WTC11 (cell line): ENCODE measurements at regions not wholly inside any gene's neighbourhood (a gene's known extent, or its start where the extent isn't known, plus 50 kb on each side); places are given as distances from the start of the nearest gene placed in this dataset.

Source experiments
- ATAC-seq: fragments of 200-7000 bp; cut with Tn5 transposase; 2 replicates; pipeline ENCODE4 v1.10.0; 2021; ENCODE audit warnings: mild to moderate bottlenecking, moderate library complexity
- CTCF ChIA-PET: fragments of 300-600 bp; sonication (Branson Sonifier 250); formaldehyde crosslinking; loops from one replicate; lab custom pipeline; 2021; ENCODE audit warnings: antibody characterized with exemption; lab: Charles Lee
- POLR2A ChIA-PET: fragments of 350-600 bp; sonication (Branson Sonifier 250); formaldehyde crosslinking; loops from one replicate; lab custom pipeline; 2021; ENCODE audit warnings: antibody characterized with exemption; lab: Charles Lee
- DNase-seq: peaks from one replicate; pipeline ENCODE4 v3.0.0; 2021; ENCODE audit warnings: low spot score
- H3K27ac Mint-ChIP-seq: 2 replicates; pipeline ENCODE4 v1.8.0; 2021; ENCODE audit warnings: mixed read lengths
- H3K27me3 Mint-ChIP-seq: 2 replicates; pipeline ENCODE4 v1.8.0; 2021; ENCODE audit warnings: low read depth, mild to moderate bottlenecking, moderate library complexity, mixed read lengths
- H3K36me3 Mint-ChIP-seq: 2 replicates; pipeline ENCODE4 v1.8.0; 2021; ENCODE audit warnings: mixed read lengths
- H3K4me1 Mint-ChIP-seq: 2 replicates; pipeline ENCODE4 v1.8.0; 2022; ENCODE audit warnings: mixed read lengths
- H3K4me3 Mint-ChIP-seq: 2 replicates; pipeline ENCODE4 v1.8.0; 2021; ENCODE audit warnings: mild to moderate bottlenecking, moderate library complexity, mixed read lengths
- H3K9me3 Mint-ChIP-seq: 2 replicates; pipeline ENCODE4 v1.8.0; 2021; ENCODE audit warnings: mixed read lengths
- CREB1 ChIP-seq: sonication (generic); formaldehyde crosslinking; IDR thresholded peaks from 2 replicates; pipeline ENCODE4 v1.8.0; 2023; ENCODE audit warnings: mild to moderate bottlenecking, missing genetic modification reagents
- FOXP1 ChIP-seq: sonication (generic); formaldehyde crosslinking; IDR thresholded peaks from 2 replicates; pipeline ENCODE4 v1.8.0; 2022; ENCODE audit warnings: missing genetic modification reagents, mild to moderate bottlenecking, moderate library complexity, borderline replicate concordance
- GABPB1 ChIP-seq: sonication (generic); formaldehyde crosslinking; IDR thresholded peaks from 2 replicates; pipeline ENCODE4 v1.8.1; 2023; ENCODE audit warnings: mild to moderate bottlenecking, missing genetic modification reagents
- GTF2I ChIP-seq: fragments of 250-450 bp; sonication (Bioruptor Pico); conservative IDR thresholded peaks from 2 replicates; pipeline ENCODE4 v1.4.0; 2021; ENCODE audit warnings: mild to moderate bottlenecking
- MYBL2 ChIP-seq: sonication (generic); formaldehyde crosslinking; IDR thresholded peaks from 2 replicates; pipeline ENCODE4 v1.8.1; 2023; ENCODE audit warnings: mild to moderate bottlenecking, moderate library complexity, missing genetic modification reagents
- NR1H2 ChIP-seq: sonication (generic); formaldehyde crosslinking; IDR thresholded peaks from 2 replicates; pipeline ENCODE4 v1.9.0; 2021; ENCODE audit warnings: mild to moderate bottlenecking, moderate library complexity, missing genetic modification reagents
- NR2C2 ChIP-seq: sonication (generic); formaldehyde crosslinking; IDR thresholded peaks from 2 replicates; pipeline ENCODE4 v1.8.0; 2022; ENCODE audit warnings: mild to moderate bottlenecking, missing genetic modification reagents
- PRRX2 ChIP-seq: fragments of 250-450 bp; sonication (Bioruptor Pico); IDR thresholded peaks from 2 replicates; pipeline ENCODE4 v1.8.0; 2021; ENCODE audit warnings: mild to moderate bottlenecking
- SOX15 ChIP-seq: fragments of 250-450 bp; sonication (Bioruptor Pico); IDR thresholded peaks from 2 replicates; pipeline ENCODE4 v1.9.0; 2021; ENCODE audit warnings: mild to moderate bottlenecking
- TCF7 ChIP-seq: sonication (generic); formaldehyde crosslinking; IDR thresholded peaks from 2 replicates; pipeline ENCODE4 v1.8.0; 2022; ENCODE audit warnings: mild to moderate bottlenecking, low read depth, missing genetic modification reagents, moderate library complexity
- ZBTB21 ChIP-seq: sonication (generic); formaldehyde crosslinking; IDR thresholded peaks from 2 replicates; pipeline ENCODE4 v1.8.1; 2023; ENCODE audit warnings: mild to moderate bottlenecking, missing genetic modification reagents, borderline replicate concordance
- TF ChIP-seq, protein P1 (sequence below): sonication (generic); formaldehyde crosslinking; IDR thresholded peaks from 2 replicates; pipeline ENCODE4 v1.8.0; 2023; ENCODE audit warnings: missing genetic modification reagents, mild to moderate bottlenecking, borderline replicate concordance
- TF ChIP-seq, protein P2 (sequence below): sonication (generic); formaldehyde crosslinking; IDR thresholded peaks from 2 replicates; pipeline ENCODE4 v1.8.1; 2022; ENCODE audit warnings: low read depth, mild to moderate bottlenecking, moderate library complexity, missing genetic modification reagents, borderline replicate concordance
- TF ChIP-seq, protein P3 (sequence below): sonication (generic); formaldehyde crosslinking; conservative IDR thresholded peaks from 2 replicates; pipeline ENCODE4 v1.8.1; 2023; ENCODE audit warnings: mild to moderate bottlenecking, low read depth, missing genetic modification reagents, moderate library complexity
- TF ChIP-seq, protein P4 (sequence below): sonication (generic); formaldehyde crosslinking; IDR thresholded peaks from 2 replicates; pipeline ENCODE4 v1.8.0; 2022; ENCODE audit warnings: mild to moderate bottlenecking, missing genetic modification reagents
- TF ChIP-seq, protein P5 (sequence below): fragments of 250-450 bp; sonication (Bioruptor Pico); IDR thresholded peaks from 2 replicates; pipeline ENCODE4 v2.1.2; 2022; ENCODE audit warnings: mild to moderate bottlenecking, moderate library complexity
- TF ChIP-seq, protein P6 (sequence below): sonication (generic); formaldehyde crosslinking; IDR thresholded peaks from 2 replicates; pipeline ENCODE4 v1.8.0; 2023; ENCODE audit warnings: missing genetic modification reagents
- TF ChIP-seq, protein P7 (sequence below): sonication (generic); formaldehyde crosslinking; IDR thresholded peaks from 2 replicates; pipeline ENCODE4 v1.8.0; 2022; ENCODE audit warnings: mild to moderate bottlenecking, missing genetic modification reagents
- TF ChIP-seq, protein P8 (sequence below): fragments of 200-600 bp; IDR thresholded peaks from 2 replicates; pipeline ENCODE4 v1.8.0; 2022; ENCODE audit warnings: antibody characterized with exemption
- TF ChIP-seq, protein P9 (sequence below): fragments of 250-450 bp; sonication (Bioruptor Pico); IDR thresholded peaks from 2 replicates; pipeline ENCODE4 v1.9.0; 2021; ENCODE audit warnings: mild to moderate bottlenecking, borderline replicate concordance

DNA sequence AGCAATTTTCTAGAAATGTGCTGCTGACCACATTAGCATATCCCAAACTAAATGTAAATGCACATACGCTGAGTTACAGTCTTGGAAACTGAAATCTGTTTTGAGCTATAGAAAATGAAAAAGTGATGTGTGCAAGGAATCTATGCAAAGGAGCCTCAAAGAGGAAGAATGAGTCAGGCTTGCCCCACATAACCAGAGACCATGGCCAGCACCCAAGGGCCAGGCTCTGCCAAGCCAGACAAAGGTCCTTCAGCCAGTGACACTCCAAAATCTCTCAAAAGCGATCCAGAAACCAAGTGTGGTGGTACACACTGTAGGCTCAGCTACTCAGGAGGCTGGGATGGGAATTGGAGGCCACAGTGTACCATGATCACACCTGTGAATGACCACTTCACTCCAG, 195.2 kb downstream of the TOMM20 start:
- Mint-ChIP-seq H3K9me3 (no peaks in the 10 kb centered on the region), H3K27me3 (no peaks in the 10 kb centered on the region), H3K4me1 (peaks cover 17% of the 10 kb centered on the region), H3K27ac (no peak overlapping the region), H3K36me3 (no peaks in the 10 kb centered on the region), H3K4me3 (no peak overlapping the region)
- ATAC-seq: no peak
- ChIA-PET CTCF (no interaction called here), POLR2A (no interaction called here)
- DNase-seq: no peak
- TF ChIP-seq NR1H2 (CRISPR knock-in tag) (no peak), GTF2I (CRISPR knock-in tag) (no peak), CREB1 (CRISPR knock-in tag) (no peak), ZBTB21 (CRISPR knock-in tag) (no peak), PRRX2 (CRISPR knock-in tag) (no peak), GABPB1 (CRISPR knock-in tag) (no peak), TCF7 (CRISPR knock-in tag) (no peak), SOX15 (CRISPR knock-in tag) (no peak), NR2C2 (CRISPR knock-in tag) (no peak), MYBL2 (no peak), FOXP1 (CRISPR knock-in tag) (no peak)
- TF ChIP-seq, protein P1, sequence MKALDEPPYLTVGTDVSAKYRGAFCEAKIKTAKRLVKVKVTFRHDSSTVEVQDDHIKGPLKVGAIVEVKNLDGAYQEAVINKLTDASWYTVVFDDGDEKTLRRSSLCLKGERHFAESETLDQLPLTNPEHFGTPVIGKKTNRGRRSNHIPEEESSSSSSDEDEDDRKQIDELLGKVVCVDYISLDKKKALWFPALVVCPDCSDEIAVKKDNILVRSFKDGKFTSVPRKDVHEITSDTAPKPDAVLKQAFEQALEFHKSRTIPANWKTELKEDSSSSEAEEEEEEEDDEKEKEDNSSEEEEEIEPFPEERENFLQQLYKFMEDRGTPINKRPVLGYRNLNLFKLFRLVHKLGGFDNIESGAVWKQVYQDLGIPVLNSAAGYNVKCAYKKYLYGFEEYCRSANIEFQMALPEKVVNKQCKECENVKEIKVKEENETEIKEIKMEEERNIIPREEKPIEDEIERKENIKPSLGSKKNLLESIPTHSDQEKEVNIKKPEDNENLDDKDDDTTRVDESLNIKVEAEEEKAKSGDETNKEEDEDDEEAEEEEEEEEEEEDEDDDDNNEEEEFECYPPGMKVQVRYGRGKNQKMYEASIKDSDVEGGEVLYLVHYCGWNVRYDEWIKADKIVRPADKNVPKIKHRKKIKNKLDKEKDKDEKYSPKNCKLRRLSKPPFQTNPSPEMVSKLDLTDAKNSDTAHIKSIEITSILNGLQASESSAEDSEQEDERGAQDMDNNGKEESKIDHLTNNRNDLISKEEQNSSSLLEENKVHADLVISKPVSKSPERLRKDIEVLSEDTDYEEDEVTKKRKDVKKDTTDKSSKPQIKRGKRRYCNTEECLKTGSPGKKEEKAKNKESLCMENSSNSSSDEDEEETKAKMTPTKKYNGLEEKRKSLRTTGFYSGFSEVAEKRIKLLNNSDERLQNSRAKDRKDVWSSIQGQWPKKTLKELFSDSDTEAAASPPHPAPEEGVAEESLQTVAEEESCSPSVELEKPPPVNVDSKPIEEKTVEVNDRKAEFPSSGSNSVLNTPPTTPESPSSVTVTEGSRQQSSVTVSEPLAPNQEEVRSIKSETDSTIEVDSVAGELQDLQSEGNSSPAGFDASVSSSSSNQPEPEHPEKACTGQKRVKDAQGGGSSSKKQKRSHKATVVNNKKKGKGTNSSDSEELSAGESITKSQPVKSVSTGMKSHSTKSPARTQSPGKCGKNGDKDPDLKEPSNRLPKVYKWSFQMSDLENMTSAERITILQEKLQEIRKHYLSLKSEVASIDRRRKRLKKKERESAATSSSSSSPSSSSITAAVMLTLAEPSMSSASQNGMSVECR (CRISPR knock-in tag): no peak
- TF ChIP-seq, protein P2, sequence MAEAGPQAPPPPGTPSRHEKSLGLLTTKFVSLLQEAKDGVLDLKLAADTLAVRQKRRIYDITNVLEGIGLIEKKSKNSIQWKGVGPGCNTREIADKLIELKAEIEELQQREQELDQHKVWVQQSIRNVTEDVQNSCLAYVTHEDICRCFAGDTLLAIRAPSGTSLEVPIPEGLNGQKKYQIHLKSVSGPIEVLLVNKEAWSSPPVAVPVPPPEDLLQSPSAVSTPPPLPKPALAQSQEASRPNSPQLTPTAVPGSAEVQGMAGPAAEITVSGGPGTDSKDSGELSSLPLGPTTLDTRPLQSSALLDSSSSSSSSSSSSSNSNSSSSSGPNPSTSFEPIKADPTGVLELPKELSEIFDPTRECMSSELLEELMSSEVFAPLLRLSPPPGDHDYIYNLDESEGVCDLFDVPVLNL (CRISPR knock-in tag): no peak
- TF ChIP-seq, protein P3, sequence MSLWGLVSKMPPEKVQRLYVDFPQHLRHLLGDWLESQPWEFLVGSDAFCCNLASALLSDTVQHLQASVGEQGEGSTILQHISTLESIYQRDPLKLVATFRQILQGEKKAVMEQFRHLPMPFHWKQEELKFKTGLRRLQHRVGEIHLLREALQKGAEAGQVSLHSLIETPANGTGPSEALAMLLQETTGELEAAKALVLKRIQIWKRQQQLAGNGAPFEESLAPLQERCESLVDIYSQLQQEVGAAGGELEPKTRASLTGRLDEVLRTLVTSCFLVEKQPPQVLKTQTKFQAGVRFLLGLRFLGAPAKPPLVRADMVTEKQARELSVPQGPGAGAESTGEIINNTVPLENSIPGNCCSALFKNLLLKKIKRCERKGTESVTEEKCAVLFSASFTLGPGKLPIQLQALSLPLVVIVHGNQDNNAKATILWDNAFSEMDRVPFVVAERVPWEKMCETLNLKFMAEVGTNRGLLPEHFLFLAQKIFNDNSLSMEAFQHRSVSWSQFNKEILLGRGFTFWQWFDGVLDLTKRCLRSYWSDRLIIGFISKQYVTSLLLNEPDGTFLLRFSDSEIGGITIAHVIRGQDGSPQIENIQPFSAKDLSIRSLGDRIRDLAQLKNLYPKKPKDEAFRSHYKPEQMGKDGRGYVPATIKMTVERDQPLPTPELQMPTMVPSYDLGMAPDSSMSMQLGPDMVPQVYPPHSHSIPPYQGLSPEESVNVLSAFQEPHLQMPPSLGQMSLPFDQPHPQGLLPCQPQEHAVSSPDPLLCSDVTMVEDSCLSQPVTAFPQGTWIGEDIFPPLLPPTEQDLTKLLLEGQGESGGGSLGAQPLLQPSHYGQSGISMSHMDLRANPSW: no peak
- TF ChIP-seq, protein P4, sequence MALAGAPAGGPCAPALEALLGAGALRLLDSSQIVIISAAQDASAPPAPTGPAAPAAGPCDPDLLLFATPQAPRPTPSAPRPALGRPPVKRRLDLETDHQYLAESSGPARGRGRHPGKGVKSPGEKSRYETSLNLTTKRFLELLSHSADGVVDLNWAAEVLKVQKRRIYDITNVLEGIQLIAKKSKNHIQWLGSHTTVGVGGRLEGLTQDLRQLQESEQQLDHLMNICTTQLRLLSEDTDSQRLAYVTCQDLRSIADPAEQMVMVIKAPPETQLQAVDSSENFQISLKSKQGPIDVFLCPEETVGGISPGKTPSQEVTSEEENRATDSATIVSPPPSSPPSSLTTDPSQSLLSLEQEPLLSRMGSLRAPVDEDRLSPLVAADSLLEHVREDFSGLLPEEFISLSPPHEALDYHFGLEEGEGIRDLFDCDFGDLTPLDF (CRISPR knock-in tag): no peak
- TF ChIP-seq, protein P5, sequence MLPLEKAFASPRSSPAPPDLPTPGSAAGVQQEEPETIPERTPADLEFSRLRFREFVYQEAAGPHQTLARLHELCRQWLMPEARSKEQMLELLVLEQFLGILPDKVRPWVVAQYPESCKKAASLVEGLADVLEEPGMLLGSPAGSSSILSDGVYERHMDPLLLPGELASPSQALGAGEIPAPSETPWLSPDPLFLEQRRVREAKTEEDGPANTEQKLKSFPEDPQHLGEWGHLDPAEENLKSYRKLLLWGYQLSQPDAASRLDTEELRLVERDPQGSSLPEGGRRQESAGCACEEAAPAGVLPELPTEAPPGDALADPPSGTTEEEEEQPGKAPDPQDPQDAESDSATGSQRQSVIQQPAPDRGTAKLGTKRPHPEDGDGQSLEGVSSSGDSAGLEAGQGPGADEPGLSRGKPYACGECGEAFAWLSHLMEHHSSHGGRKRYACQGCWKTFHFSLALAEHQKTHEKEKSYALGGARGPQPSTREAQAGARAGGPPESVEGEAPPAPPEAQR (CRISPR knock-in tag): no peak
- TF ChIP-seq, protein P6, sequence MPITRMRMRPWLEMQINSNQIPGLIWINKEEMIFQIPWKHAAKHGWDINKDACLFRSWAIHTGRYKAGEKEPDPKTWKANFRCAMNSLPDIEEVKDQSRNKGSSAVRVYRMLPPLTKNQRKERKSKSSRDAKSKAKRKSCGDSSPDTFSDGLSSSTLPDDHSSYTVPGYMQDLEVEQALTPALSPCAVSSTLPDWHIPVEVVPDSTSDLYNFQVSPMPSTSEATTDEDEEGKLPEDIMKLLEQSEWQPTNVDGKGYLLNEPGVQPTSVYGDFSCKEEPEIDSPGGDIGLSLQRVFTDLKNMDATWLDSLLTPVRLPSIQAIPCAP (CRISPR knock-in tag): no peak
- TF ChIP-seq, protein P7, sequence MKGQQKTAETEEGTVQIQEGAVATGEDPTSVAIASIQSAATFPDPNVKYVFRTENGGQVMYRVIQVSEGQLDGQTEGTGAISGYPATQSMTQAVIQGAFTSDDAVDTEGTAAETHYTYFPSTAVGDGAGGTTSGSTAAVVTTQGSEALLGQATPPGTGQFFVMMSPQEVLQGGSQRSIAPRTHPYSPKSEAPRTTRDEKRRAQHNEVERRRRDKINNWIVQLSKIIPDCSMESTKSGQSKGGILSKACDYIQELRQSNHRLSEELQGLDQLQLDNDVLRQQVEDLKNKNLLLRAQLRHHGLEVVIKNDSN: no peak
- TF ChIP-seq, protein P8, sequence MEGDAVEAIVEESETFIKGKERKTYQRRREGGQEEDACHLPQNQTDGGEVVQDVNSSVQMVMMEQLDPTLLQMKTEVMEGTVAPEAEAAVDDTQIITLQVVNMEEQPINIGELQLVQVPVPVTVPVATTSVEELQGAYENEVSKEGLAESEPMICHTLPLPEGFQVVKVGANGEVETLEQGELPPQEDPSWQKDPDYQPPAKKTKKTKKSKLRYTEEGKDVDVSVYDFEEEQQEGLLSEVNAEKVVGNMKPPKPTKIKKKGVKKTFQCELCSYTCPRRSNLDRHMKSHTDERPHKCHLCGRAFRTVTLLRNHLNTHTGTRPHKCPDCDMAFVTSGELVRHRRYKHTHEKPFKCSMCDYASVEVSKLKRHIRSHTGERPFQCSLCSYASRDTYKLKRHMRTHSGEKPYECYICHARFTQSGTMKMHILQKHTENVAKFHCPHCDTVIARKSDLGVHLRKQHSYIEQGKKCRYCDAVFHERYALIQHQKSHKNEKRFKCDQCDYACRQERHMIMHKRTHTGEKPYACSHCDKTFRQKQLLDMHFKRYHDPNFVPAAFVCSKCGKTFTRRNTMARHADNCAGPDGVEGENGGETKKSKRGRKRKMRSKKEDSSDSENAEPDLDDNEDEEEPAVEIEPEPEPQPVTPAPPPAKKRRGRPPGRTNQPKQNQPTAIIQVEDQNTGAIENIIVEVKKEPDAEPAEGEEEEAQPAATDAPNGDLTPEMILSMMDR: no peak
- TF ChIP-seq, protein P9, sequence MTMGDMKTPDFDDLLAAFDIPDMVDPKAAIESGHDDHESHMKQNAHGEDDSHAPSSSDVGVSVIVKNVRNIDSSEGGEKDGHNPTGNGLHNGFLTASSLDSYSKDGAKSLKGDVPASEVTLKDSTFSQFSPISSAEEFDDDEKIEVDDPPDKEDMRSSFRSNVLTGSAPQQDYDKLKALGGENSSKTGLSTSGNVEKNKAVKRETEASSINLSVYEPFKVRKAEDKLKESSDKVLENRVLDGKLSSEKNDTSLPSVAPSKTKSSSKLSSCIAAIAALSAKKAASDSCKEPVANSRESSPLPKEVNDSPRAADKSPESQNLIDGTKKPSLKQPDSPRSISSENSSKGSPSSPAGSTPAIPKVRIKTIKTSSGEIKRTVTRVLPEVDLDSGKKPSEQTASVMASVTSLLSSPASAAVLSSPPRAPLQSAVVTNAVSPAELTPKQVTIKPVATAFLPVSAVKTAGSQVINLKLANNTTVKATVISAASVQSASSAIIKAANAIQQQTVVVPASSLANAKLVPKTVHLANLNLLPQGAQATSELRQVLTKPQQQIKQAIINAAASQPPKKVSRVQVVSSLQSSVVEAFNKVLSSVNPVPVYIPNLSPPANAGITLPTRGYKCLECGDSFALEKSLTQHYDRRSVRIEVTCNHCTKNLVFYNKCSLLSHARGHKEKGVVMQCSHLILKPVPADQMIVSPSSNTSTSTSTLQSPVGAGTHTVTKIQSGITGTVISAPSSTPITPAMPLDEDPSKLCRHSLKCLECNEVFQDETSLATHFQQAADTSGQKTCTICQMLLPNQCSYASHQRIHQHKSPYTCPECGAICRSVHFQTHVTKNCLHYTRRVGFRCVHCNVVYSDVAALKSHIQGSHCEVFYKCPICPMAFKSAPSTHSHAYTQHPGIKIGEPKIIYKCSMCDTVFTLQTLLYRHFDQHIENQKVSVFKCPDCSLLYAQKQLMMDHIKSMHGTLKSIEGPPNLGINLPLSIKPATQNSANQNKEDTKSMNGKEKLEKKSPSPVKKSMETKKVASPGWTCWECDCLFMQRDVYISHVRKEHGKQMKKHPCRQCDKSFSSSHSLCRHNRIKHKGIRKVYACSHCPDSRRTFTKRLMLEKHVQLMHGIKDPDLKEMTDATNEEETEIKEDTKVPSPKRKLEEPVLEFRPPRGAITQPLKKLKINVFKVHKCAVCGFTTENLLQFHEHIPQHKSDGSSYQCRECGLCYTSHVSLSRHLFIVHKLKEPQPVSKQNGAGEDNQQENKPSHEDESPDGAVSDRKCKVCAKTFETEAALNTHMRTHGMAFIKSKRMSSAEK (CRISPR knock-in tag): no peak
